A673 (cell line): ENCODE measurements at regions not wholly inside any gene's neighbourhood (a gene's known extent, or its start where the extent isn't known, plus 50 kb on each side); places are given as distances from the start of the nearest gene placed in this dataset.

Experiments used
- EZH2 ChIP-seq: fragments of 200-600 bp; sonication (generic); IDR thresholded peaks from 2 replicates; pipeline ENCODE4 v1.6.1; 2017; ENCODE audit warnings: borderline replicate concordance, low read depth, mild to moderate bottlenecking, mixed read lengths, antibody characterized with exemption, low read length; ENCODE audit not compliant: poor library complexity, severe bottlenecking
- TF ChIP-seq, protein P1 (sequence below): fragments of 300-800, 200-600 bp; sonication (generic); conservative IDR thresholded peaks from 2 replicates; pipeline ENCODE4 v1.5.1; 2017; ENCODE audit warnings: low read depth, mild to moderate bottlenecking, antibody characterized with exemption, low read length, moderate library complexity, mixed read lengths

- TF ChIP-seq, protein P1, sequence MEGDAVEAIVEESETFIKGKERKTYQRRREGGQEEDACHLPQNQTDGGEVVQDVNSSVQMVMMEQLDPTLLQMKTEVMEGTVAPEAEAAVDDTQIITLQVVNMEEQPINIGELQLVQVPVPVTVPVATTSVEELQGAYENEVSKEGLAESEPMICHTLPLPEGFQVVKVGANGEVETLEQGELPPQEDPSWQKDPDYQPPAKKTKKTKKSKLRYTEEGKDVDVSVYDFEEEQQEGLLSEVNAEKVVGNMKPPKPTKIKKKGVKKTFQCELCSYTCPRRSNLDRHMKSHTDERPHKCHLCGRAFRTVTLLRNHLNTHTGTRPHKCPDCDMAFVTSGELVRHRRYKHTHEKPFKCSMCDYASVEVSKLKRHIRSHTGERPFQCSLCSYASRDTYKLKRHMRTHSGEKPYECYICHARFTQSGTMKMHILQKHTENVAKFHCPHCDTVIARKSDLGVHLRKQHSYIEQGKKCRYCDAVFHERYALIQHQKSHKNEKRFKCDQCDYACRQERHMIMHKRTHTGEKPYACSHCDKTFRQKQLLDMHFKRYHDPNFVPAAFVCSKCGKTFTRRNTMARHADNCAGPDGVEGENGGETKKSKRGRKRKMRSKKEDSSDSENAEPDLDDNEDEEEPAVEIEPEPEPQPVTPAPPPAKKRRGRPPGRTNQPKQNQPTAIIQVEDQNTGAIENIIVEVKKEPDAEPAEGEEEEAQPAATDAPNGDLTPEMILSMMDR: no peak
- no peak for TF ChIP-seq EZH2
Observed at GRCh38 chr11:37306563-37306962, 708.5 kb upstream of the RAG2 start.
